GM21737 (cell line): ENCODE measurements at regions not wholly inside any gene's neighbourhood (a gene's known extent, or its start where the extent isn't known, plus 50 kb on each side); places are given as distances from the start of the nearest gene placed in this dataset.

ENCODE experiments used
- ATAC-seq: cut with Tn5 transposase; IDR thresholded peaks from one replicate; pipeline ENCODE4 v1.9.1; 2021; ENCODE audit warnings: mild to moderate bottlenecking, moderate library complexity; ENCODE audit not compliant: unreplicated experiment

DNA sequence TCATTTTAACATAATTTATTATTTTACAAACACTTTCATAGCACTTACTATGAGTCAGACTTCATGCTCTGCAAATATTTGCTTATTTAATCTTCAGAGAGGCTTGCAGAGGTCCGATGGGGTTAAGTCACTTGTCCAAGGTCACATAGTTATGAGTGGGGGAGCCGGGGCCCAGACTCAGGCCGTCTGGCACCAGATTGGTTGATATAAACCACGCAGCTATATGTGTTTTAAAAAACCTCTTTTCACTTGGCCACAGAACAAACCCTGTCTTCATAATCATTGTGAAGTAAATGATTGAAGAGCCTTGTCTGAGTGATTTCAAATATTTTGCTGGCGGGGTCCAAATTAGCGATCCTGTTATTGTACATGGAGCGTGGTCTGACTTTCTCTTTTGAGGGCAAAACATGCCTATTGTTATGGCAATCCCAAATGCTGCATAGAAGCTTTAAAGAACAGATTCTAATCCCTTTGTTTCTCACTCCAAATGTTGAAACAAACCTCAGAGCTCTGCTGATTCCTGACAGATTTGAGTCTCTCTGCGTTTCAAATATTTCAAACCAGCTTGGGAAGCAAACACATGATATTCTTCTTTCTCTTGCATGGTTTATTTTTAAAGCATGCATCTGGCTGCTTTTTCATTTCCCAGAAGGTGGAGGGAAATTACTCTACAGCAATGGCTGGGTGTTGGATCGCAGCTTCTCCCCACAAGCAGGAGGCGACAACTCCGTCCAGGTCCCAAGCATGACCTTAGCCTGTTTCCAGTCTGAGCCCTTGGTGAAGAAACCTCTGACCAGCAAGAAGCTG is 142.4 kb downstream of the DDX1 start:
- no peak for ATAC-seq

- ATAC-seq: no peak
Observed at GRCh38 chr2:15734674-15735483, 143.2 kb downstream of the DDX1 start.

- ATAC-seq: no peak
Observed at GRCh38 chr2:15735484-15736326, 144.0 kb downstream of the DDX1 start.

- no peak for ATAC-seq
Observed at GRCh38 chr2:15736396-15737180, 144.9 kb downstream of the DDX1 start.

- ATAC-seq: no peak
Observed at GRCh38 chr2:15737314-15738224, 145.9 kb downstream of the DDX1 start.

- ATAC-seq: no peak
Observed at GRCh38 chr2:15738225-15738546, 146.5 kb downstream of the DDX1 start.

DNA sequence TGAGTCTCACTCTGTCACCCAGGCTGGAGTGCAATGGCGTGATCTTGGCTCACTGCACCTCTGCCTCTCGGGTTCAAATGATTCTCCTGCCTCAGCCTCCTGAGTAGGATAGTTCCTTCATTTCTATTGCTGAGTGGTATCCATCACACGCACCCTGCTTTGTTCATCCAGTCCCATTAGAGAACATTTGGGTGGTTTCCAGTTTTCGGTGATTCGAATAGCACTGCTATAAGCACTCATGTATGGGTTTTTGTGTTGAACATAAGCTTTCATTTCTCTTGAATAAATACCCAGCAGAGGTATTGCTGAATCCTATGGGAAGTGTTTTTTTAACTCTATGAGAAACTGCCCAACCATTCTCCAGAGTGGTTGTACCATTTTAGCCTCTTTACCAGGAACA is 147.3 kb downstream of the DDX1 start:
- ATAC-seq: no peak

DNA sequence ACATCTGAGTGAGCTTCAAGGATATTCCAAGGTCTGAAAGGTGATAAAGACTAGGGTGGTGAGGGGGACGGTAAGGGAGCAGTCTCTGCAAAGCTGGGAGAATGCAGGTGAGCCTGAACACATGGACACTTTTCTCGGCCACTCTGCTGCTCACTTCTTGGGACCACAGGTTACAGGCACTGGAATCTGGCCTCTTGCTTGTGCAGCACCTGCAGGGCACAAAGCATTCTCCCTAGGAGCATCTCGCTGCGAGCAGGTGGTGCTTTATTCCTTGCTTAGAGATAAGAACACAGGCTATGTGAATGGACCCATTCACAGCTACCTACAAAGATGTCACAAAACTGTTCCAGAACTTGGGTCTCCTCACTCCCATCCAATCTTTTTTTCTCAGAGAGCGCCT is 153.2 kb downstream of the DDX1 start:
- ATAC-seq: no peak

- no peak for ATAC-seq
Observed at GRCh38 chr2:15745350-15745749, 153.7 kb downstream of the DDX1 start.

- no peak for ATAC-seq
Observed at GRCh38 chr2:15745907-15746702, 154.4 kb downstream of the DDX1 start.

GRCh38 chr2:15746703-15747550 is 155.3 kb downstream of the DDX1 start:
- no peak for ATAC-seq

- no peak for ATAC-seq
Observed at GRCh38 chr2:15747603-15748471, 156.2 kb downstream of the DDX1 start.

- no peak for ATAC-seq
Observed at GRCh38 chr2:15748736-15749323, 157.2 kb downstream of the DDX1 start.

DNA sequence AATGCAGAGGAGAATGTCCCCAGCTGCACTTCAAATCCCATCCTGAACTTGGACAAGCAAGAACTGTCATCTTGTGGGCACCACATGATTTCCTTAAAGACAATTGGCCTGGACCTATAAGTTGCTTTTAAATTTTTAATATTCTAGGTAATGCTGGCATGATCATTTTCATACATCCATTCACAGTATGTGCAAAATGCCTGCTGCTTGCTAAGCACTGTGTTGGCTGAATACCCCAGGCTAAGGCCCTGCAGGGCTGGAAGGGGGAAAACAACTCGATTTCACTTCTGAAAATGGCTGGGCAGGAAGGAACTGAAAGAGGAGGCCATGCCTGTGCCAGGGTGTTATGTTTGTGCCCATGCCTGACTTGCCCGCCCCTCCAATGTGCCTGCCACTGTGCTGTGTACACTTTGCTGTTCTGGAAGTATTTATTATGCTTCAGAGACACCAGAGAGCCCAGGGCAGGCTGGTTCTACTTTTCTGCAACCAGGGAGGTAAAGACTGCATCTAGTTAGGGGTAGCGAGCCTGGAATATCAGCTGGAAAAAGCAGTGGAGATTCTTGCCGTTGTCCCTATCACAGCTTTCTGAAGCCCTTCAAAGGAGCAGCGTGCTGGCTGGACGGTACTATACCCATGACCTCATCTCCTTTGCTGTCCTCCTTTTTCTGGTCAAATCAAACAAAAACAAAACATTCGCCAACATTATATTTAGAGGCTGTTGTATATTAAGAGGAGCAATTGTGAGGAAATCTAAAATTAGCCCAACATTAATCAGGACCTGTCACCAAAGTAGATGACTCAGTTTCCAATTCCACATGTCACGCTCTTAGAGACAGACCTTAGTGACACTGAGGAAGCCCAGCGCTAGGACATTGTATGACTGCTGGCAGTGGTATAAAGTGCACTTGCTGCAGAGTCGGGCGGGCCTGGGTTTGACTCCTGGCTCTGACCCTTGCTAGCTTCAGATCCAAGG is 158.1 kb downstream of the DDX1 start:
- no peak for ATAC-seq

DNA sequence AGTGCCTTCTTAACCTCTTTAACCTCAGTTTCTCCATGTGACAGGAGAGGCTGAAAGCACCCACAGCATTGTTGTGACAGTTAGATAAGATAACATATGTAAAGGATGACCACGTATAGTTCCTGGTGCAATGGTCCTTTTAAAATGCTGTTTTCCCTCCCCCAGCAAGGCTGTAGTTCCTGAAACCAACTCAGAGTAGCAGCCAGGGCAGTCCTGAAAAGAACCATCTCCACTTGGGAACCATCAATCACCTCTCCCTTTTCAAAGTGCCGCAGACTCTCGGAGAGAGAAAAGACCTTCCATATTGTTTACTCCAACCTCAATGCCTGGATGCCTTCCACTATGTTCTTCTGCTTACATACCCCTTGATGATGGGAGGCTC is 158.8 kb downstream of the DDX1 start:
- no peak for ATAC-seq
